ENCODE measurements at regions not wholly inside any gene's neighbourhood (a gene's known extent, or its start where the extent isn't known, plus 50 kb on each side); places are given as distances from the start of the nearest gene placed in this dataset.

DNA sequence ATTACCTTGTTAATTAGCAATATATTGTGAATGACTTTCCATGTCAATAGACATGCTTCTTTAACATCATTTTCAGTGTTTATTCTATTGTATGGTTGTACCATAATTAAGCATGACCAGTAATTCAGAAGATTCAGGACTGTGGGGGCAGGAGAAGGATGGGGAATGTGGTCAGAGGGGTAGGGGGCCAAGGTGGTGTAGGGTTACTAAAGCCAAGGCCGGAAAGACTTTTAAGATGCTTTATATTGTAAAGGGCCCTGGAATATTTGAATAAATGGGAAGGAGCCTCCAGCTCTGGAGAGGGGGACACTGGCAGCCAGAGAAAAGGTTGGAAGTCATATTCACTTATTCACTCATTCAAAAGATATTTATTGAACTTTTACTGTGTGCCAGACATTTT lies 115.7 kb downstream of the FGF18 start:
- H3K56ac ChIP-seq (ENCODE audit: extremely low read depth, insufficient read depth, low read length), result no peak overlapping the region
- H2BK15ac ChIP-seq (ENCODE audit: low read depth, low read length), result no peak overlapping the region
- no peaks in the 10 kb centered on the region for H3K4me1 ChIP-seq (ENCODE audit: control insufficient read depth, insufficient read depth, low read length)
- H3K27ac ChIP-seq (ENCODE audit: insufficient read depth, low read length), result no peak overlapping the region
- H2BK120ac ChIP-seq (ENCODE audit: low read depth, low read length), result no peak overlapping the region
- H2AK5ac ChIP-seq (ENCODE audit: low read depth, low read length), result no peak overlapping the region
- H3K18ac ChIP-seq (ENCODE audit: low read depth, low read length), result no peak overlapping the region
- ATAC-seq (ENCODE audit: low read depth) (no peak), DNase-seq (no peak)
- H2BK5ac ChIP-seq (ENCODE audit: low read depth, low read length, poor library complexity, severe bottlenecking), result no peak overlapping the region
- no TSS peak for BruUV-seq (replicated peaks)
- no peaks in the 10 kb centered on the region for H3K79me1 ChIP-seq (ENCODE audit: low read depth in 1 of 2, low read length in 2 of 2)
- H3K4me2 ChIP-seq (ENCODE audit: low read depth, low read length), result no peak overlapping the region
- in situ Hi-C loops (cut with MboI; ENCODE audit: low sequenced_read_pairs), result no loop called here
- intact Hi-C loops (cut with micrococcal nuclease), result no loop called here
- H2BK20ac ChIP-seq (ENCODE audit: low read depth, low read length), result no peak overlapping the region
- no peak overlapping the region for H3K9ac ChIP-seq (ENCODE audit: low read depth, low read length)
- no CpG with 5 or more reads among the region's 1 CpG for WGBS, 2 experiments (ENCODE audit: extremely low coverage in 2 of 2, insufficient read length in 1 of 2)
- no peaks in the 10 kb centered on the region; the same call in none of the 2 replicates for H3K27me3 ChIP-seq (ENCODE audit: control insufficient read depth, insufficient read depth, low read length)
- no peaks in the 10 kb centered on the region; the same call in 1 of the 2 replicates for H3K9me1 ChIP-seq (ENCODE audit: insufficient read depth, low read length)
- H4K91ac ChIP-seq (ENCODE audit: insufficient read depth, low read depth, low read length), result no peak overlapping the region
- H3K4ac ChIP-seq (ENCODE audit: low read depth, low read length), result no peak overlapping the region
- H4K5ac ChIP-seq (ENCODE audit: low read depth, low read length), result no peak overlapping the region
- H3K9me3 ChIP-seq (ENCODE audit: control insufficient read depth, insufficient read depth, low read length), result no peaks in the 10 kb centered on the region
- CTCF ChIA-PET, result no interaction called here
- POLR2A ChIA-PET (ENCODE audit: unreplicated experiment), result no interaction called here
- H4K20me1 ChIP-seq (ENCODE audit: insufficient read depth, low read length), result no peaks in the 10 kb centered on the region
- H3K14ac ChIP-seq (replicated peaks; ENCODE audit: low read depth, low read length), result no peak overlapping the region
- H4K8ac ChIP-seq (ENCODE audit: low read depth in 2 of 2, low read length in 2 of 2), result no peak overlapping the region
- dilution Hi-C loops (cut with HindIII; ENCODE audit: low sequenced_read_pairs, unreplicated experiment), result no loop called here
- no peak overlapping the region for H3K23ac ChIP-seq (ENCODE audit: low read depth, low read length)
- H2AK9ac ChIP-seq (replicated peaks; ENCODE audit: low read depth, low read length, poor library complexity), result no peak overlapping the region
- no peak overlapping the region for H2AFZ ChIP-seq (replicated peaks; ENCODE audit: low read length, poor library complexity)
- TF ChIP-seq, protein P1, sequence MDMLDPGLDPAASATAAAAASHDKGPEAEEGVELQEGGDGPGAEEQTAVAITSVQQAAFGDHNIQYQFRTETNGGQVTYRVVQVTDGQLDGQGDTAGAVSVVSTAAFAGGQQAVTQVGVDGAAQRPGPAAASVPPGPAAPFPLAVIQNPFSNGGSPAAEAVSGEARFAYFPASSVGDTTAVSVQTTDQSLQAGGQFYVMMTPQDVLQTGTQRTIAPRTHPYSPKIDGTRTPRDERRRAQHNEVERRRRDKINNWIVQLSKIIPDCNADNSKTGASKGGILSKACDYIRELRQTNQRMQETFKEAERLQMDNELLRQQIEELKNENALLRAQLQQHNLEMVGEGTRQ (IDR thresholded peaks at IDR 0.05; ENCODE audit: low read depth, low read length), result no peak
- no peak for TF ChIP-seq MAZ (IDR thresholded peaks at IDR 0.05; ENCODE audit: borderline replicate concordance, low read depth, low read length)
- no peak for TF ChIP-seq ELK1 (IDR thresholded peaks at IDR 0.05; ENCODE audit: borderline replicate concordance, low read depth, low read length)
- no peak for TF ChIP-seq SMC3 (IDR thresholded peaks at IDR 0.05; ENCODE audit: low read depth, low read length)
- no peak for TF ChIP-seq FOS (IDR thresholded peaks at IDR 0.05; ENCODE audit: low read depth, low read length)
- no peak for TF ChIP-seq RFX5 (IDR thresholded peaks at IDR 0.05; ENCODE audit: low read depth, low read length)
- TF ChIP-seq RAD21 (IDR thresholded peaks at IDR 0.05; ENCODE audit: low read length), result no peak
- TF ChIP-seq BHLHE40 (IDR thresholded peaks at IDR 0.05; ENCODE audit: low read depth, low read length), result no peak
- H3K4me3 ChIP-seq (ENCODE audit: insufficient read depth, low read depth, low read length), result no peak overlapping the region
- no peaks in the 10 kb centered on the region for H3K36me3 ChIP-seq (ENCODE audit: control insufficient read depth, insufficient read depth, low read length)
